Neural cell (in vitro differentiated cells): ENCODE measurements at regions not wholly inside any gene's neighbourhood (a gene's known extent, or its start where the extent isn't known, plus 50 kb on each side); places are given as distances from the start of the nearest gene placed in this dataset.

Experiments used
- EP300 ChIP-seq: fragments of 450-650 bp; conservative IDR thresholded peaks from 2 replicates; pipeline ENCODE4 v1.6.1; 2014; ENCODE audit warnings: antibody characterized with exemption, mild to moderate bottlenecking, moderate library complexity; ENCODE audit not compliant: poor library complexity, severe bottlenecking
- REST ChIP-seq: IDR thresholded peaks from 2 replicates; pipeline ENCODE4 v1.6.1; 2012; ENCODE audit warnings: borderline replicate concordance

GRCh38 chr16:8299635-8300034 lies 290.7 kb downstream of the TMEM114 start:
- TF ChIP-seq EP300, result no peak
- TF ChIP-seq REST, result no peak
